ENCODE measurements at regions not wholly inside any gene's neighbourhood (a gene's known extent, or its start where the extent isn't known, plus 50 kb on each side); places are given as distances from the start of the nearest gene placed in this dataset.

DNA sequence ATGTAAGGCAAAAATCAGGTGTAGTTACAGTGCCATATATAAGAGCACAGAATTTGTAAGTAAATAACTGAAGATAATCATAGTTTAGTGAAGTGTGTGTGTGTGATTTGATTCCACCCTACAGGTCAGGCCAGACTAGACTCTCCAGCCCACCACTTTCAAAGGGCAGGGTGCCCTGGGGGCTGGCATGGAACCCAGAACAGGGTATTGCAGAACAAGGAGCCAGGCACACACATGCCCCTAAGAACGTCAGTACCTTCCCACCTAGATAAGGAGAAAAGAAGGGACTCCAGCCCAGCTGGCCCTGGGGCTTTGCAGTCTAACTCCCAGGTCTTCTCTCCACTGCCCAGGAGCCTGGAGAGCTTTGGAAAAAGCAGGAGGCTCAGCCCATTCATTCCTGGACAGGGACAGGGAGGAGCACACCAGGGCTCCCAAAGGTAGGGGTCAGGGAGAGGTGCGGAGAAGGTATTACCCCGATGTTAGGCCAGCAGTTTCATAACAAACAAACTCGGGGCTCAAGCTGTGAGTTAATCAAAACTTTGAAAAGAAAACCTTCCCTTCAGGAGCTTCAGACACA is 149.7 kb upstream of the VANGL1 start:
- DNase-seq (ENCODE audit: low spot score), result no peak

DNA sequence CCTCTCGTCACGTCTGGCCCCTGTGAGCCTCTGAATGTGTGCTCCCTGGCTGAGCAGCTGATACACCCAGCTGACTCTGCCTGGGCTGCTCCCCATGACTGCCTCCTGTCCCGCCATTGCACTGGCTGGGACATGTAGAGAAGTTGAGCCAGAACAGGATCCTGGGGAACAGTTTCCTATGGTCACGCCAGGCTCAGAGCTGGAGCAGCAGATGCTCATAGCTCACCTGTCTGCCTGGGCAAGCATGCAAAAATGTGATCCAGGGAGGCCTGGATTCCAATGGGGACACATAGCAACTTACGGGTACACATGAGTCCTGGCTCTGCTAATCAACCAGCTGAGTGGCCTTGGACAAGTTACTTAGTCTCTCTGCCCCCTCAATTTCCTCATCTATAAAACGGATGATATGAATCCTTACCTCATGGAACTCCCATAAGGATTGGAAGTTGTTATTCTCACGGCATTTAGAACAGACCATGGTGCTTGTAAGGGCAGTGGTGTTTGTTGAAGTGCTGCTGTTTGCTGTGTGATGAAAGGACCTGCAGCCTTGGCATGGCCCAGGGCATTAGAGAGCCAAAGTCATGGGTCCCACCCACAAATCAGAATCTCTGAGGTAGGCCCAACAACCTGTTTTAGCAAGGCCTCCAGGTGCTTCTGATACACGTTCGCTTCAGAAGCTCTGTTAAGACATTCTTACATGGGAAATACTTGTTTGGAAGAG is 150.3 kb upstream of the VANGL1 start:
- DNase-seq (ENCODE audit: low spot score), result no peak

DNA sequence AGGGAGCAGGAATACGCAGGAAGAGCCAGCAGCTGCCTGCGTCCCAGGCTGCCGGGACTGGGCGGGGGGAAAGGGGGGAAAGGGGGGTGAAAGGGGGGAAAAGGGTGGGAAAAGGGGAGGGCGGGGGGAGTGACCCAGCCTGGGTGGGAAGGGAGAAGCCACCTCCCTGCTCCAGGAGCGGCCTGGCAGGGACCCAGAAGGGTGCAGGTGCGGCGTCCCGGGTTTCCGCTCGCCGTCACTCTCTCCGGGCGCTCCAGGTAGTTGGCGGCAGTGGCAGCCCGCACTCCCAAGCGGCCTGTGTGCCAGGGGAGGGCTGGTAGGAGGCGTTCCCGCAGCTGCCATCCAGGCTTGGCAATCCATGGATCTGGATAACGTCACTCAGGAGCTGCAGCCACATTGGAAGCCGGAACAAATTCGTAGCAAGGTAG is 141.0 kb upstream of the NGF start:
- no peak for DNase-seq (ENCODE audit: low spot score)

DNA sequence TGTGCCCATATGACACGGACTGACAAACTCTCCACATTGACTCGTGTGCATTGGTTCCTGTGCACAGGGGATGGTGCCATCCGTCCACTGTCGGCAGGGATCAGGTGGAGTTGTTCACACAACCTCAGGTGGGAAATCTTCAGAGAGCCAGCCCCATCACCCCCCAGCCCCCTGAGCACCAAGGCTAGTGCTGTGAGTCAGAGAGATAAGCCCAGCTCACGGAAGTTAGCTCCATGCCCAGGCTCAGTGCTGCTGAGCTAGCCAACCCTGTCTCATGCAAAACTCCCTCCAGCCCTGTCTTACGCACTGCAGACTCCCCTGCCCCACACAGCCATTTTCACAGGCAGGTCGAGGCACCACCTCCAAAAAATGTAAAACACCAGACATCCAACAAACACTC is 139.0 kb upstream of the NGF start:
- no peak for DNase-seq (ENCODE audit: low spot score)

DNA sequence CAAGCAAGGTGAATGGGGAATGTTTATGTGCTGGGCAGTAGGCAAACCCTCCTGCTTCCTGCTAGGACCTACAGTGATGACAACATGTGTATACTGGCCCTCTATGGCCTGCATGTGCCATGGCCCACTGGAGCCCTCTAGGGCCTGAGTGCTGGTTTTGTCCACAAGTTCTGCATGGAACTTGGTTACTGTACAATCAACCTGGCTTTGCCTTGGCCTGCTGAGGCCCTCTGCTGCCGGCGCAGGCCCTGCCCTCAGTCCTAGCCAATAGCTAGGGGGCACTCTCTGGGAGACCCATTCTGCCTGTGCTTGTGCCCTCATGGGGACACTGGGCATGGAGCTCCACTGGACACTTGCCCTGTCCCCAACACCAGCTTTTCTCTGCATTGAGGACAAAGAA is 138.6 kb upstream of the NGF start:
- no peak for DNase-seq (ENCODE audit: low spot score)

DNA sequence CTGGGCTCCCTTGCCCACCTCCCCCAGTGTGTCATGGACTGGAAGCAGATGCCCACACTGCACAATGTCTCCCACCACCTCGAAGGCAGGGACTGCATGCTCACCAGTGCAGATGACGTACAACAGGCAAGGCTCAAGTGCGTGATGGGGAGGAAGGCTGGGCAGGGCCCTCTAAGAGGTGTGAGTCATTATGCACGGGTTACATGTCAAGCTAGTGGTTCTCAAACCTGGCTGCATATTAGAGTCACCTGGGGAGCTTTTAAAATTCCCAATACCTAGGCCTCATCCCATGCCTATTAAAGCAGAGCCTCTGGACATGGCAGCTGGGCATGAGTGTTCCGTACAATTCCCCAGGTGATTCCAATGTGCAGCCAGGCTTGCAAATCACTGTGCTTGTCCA is 137.9 kb upstream of the NGF start:
- DNase-seq (ENCODE audit: low spot score), result no peak

DNA sequence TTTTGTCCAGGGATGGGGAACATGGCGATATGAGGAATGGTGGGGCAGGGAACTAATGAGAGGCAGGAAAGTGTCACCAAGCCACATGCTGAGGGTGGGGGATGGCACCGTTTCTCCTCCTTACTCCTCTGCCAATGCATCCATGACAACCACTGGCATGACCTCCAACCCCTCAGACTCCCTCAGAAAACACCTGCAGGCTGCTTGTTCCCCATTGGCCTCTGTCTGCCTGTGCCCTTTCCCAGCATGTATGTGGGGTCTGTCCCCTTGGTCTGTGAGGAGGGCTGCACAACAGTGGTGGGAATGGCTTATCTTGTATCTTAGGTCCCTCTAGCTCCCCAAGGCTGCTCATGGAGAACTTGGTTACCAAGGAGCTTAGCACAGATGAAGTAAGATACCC is 137.2 kb upstream of the NGF start:
- DNase-seq (ENCODE audit: low spot score), result no peak

DNA sequence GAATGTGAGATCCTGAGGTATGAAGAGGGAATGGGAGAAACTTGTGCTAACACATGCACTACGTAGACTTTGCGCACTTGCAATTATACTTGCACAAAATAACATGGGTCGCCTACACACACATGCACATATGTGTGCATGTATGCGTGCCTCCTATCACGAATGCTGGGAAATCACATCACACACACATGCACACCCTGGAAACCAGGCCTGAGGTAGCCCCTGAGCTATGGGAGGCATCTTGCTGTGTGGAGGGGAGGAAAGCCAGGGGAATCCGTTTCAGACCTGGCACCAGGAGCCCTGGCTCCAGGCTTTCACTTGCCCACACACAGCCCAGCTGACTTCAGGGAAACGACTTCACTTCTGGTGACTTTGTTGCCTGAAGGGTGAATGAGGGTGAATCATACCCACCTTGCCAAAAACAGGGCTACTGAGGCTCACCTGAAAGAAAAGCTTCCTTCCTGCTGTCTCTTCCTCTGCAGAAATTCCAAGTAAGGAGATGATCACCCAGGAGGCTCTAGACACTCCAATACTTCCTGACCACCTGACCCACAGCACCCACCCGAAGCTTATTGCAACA is 136.0 kb upstream of the NGF start:
- DNase-seq (ENCODE audit: low spot score), result no peak

DNA sequence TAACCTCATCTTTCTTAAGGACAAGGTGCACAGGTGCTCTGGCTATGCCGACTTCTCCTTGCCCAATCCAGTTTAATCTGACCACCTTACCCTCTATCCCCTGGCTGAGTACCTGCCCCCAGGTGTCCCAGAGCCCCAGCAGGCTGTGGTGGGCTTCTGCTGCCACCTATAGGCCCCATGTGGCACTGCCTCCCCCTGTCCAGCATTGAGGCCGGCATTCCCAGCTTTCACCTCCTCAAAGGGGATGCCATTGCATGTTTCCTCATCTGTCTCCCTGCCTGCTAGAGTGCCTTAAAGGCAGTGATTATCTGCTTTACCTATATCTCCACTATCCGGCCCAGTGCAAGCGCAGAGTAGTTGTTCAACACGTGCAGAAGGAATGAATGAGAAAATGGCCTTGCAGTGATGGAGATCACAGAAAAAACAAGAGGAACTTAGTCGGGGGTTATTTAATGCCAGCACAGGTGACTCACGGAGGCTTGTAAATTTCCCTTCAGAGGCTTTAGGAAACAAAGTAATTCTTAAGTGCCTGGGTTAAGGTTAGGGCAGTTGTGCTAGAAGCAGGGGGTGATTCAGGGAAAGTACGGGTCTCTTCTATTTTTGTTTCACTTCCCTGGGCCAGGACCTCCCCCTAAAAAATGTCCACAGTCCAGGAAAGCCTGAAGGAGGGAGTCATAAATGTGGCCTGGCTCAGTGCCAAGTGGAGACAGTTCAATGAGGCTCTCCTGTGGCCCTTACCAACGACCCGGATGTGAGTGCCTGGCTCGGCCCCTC is 131.8 kb upstream of the NGF start:
- peak; percentile 11 for DNase-seq (ENCODE audit: low spot score)

DNA sequence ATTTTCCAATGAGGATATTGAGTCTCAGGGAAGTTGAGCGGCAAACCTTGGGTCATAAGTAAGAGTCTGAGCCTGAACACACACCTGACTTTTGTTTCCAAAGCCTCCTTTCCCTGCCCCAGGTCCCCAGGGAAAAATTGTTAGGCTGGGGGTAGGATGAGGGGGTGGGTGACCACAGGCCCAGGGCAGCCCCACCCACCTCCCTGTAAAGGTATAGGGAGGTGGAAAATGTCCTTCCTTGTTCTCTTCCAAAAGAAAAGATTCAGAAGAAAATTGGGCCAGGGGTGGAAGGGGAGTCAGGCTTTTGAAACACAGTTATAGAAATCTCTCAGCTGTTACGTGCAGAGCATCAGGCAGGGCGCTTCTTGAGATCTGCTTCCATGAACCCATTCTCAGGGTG is 129.7 kb upstream of the NGF start:
- no peak for DNase-seq (ENCODE audit: low spot score)

DNA sequence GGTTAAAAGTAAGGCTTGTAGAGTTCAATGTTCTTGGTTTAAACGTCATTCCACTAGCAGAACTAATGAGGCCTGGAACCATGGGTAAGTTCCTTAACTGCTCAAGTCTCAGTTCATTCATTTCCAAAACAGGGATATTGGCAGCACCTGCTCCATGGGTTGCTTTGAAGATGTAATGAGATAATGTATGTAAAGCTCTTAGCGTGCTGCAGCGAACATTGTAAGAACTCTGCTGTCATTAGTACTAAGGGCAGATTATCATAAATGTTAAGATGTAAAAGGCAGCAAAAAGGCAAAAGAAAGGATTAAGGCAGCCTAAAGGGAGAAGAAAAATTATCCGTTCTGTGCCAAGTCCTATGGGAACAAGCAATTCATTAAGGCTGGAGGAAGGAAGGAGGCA is 129.1 kb upstream of the NGF start:
- DNase-seq (ENCODE audit: low spot score), result no peak

DNA sequence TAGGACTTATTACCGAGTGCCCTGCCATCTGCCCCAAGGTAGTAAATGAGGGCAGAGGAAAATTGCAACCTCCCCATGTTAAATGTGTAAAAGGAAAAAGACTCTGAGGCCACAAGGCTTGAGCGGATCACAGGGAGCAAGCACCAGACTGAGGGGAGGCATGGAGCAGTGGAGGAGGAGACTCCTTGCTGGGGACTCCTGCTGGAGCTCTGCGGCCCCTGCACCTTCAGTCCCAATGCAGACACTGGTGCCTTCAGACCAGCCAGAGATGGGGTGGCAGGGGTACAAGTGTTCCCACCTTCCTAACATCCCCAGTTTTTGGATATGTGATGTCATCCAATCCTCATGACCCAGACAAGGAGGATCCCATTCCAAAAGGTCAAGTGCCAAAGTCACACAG is 128.4 kb upstream of the NGF start:
- no peak for DNase-seq (ENCODE audit: low spot score)

DNA sequence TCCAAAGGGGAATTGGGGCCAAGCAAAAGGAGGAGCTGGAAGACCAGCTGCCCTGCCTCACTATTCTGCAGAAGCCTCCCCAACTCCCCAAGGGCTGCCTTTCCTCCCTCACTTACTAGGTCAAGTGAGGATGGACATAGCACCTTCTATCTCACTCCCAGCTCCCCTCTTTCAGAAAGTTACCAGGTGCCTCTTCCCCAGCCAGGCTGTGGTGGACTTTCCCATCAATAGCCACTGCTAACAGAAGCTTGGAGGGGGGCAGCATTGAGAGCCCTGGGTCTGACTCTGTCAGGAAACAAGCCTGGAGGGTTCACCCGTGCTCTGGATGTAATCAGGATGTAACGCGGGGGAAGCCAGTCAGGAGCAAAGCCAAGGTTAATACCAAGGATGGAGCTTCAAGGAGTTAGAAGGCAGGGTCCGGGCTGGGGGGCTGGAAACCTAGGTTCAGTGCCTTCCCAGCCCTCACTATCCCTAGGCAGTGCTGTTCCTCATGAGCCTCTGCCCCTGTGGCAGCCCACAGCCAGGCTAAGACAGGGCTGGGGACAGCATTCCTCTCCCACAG is 127.8 kb upstream of the NGF start:
- DNase-seq (ENCODE audit: low spot score), result no peak

DNA sequence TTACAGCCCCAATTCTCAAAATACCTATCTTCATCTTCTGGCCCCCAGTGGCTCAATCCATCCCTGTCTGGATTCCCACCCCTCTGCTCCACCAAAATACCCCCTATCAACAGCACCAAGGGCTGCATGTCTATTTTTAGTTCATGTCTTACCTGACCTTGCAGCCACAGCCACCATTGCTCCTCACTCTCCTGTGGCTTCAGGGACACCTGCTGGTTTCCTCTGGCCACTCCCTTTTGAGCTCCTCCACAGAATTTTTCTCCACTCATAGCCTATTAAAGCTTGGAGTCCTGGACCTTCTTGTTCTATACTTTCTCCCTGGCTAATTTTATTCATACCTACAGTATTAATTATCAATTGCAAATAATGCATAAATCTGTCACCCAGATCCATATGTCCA is 125.3 kb upstream of the NGF start:
- no peak for DNase-seq (ENCODE audit: low spot score)

DNA sequence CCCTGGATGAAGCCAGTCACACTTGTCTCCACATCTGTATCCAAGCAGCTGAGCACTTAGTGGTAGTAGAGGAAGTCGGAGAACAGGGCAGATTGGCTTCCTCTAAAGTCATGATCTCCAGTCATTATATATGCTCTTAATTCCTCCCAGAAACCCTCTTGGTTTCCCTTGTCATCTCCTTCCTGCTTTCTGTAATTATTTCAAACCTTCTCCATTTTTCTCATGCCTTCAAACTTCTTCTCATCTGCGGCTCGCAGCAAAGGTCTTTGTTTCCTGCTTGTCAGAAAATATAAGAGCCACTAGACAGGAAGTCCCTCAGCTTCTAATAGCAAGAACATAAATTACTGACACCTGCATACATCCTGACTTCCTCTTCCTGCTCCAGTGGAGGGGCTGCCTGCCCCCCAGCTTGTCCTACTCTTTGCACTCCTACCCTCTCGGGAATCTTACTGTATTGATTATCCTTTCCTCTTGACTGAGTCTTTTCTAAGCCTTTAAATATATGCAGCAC is 124.6 kb upstream of the NGF start:
- no peak for DNase-seq (ENCODE audit: low spot score)

DNA sequence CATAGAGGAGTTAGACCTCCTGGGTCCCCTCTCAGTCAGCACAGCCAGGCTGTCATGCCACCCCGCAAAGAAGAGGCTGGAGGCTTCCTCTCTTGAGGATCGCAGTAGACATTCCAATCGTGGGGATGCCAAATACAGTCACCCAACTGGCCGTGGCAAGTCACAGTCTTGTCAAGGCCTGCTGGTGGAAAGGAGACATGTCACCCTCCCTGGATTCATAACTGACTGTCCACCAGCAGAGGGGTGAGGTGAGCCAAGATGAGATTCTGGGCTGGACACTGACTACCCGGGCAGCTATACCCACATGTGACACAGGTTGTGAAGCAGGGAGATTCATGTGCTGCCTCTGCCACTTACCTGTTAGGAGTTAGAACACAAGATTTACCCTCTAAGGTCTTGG is 123.5 kb upstream of the NGF start:
- DNase-seq (ENCODE audit: low spot score), result no peak

DNA sequence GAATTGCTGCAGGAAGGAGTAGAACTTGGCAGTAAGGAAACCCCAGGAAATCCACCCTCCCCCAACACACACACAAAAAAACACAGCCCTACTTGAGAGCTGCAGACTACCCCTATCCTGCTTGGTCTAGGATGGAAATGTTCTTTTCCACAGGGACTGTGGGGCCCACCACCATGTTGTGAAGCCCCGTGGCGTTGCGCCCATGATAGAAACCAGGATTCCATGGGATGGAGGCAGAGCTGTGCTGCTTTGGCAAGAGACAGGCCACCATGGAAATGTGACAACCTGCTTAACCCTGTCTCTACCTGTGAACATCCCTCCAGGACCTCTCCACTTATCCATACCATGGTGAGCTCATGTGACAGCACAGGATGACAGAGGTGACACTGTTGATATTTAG is 121.1 kb upstream of the NGF start:
- no peak for DNase-seq (ENCODE audit: low spot score)

DNA sequence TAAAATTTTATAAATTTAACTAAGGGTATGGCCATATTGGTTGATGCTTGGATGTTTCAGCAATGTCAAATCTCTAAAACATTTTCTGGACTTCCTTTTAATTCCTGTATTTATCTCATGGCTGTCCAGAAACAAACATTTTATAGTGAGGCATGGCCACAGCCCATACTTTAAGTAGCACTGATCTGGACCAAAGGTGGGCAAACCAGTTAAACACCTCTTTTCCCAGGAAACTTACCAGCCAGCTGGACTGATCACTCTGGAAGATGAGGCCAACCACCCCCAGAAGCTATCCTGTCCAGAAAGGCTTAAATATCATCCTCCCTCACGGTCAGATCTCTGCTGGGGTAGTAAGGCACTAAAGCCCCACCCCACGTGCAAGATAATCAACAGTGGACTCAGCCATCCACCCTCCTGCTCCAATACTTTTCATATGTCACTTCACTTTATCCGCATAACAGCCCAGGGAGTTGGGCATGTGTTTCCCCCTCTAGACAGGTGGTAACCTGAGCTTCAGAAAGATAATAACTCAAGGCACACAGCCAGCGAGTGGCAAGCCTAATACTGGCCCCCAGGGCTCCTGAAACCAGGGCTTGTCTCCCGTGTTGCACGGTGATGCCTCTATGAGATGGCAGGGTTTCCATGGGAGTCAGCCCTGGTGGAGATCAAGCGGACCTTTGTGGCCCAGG is 120.5 kb upstream of the NGF start:
- no peak for DNase-seq (ENCODE audit: low spot score)

DNA sequence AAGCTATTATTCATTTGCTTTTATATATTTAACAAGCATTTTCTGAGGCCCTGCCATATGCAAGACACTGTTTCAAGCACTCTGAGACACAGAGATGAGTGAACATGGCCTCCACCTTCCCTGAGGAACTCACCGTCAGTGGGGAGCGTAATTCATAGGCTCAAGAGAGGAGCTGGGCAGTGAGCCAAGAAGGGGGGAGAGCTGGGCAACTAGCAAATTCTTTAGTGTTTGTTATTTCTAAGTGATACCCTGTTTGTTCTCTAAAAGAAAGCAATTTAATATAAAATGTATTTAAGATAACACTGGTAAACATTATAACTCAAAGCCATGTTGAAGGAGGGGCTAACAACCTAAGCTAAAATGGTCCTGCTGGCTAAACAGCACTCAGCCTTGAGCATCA is 119.2 kb upstream of the NGF start:
- no peak for DNase-seq (ENCODE audit: low spot score)

DNA sequence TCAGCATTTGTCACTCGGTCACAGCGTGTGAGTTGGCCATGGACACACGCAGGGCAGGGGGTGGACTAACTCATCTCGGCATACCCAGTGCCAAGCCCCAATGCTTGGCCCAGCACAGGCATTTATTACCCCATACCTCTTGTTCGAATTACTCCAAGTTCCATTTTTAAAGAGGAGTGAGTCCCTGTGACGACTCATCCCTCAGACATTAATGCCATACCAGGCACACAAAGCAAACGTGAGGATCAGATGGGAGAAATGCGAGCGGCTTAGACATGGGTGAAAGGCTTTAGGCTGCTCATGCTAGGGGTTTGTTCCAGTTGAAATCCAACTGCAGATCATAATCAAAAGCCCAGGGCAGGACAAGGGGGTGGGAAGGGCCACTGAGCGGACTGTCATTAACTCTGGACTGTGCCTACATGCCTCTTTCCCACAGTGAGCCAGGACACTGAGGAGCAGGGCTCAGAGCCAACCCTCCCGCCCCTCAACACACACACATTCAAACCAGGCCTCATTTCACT is 118.5 kb upstream of the NGF start:
- DNase-seq (ENCODE audit: low spot score), result no peak

DNA sequence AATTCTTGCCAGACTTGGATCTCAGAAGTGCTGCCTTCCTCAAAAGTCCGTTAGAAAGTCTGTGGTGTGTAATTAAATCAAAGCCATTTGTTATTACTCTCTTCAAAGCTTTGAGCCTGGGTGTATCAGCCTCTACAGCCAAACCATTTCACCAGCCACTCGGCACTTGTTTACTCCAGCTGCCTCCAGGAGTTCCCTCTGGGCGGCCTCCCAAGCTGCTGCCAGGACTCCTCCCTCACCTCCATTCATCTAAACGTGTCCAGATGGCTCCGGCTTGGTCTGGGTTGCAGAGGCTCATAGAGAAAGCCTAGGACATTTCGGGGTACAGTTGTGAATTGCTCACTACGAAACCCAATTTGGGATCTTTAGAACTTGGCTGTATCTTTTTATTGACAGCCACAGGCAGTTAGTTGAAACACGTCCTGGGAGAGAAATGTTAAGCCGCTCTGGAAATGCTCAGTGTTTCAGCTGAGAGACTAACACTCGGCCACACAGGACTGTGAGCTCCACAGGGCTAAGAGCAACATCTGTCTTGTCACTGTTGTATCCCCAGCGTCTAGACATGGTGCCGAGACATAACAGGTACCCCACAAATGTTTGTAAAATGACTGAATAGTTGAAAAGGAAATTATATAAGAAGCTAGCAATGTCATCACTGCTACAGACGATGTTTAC is 116.9 kb upstream of the NGF start:
- no peak for DNase-seq (ENCODE audit: low spot score)

Measured in activated CD4-positive, alpha-beta T cell treated with anti-CD3 and anti-CD28 coated beads, Interleukin-2, Interleukin-4, amounts not matched to agents 100 ng/mL and 50 ng/mL, durations not matched to agents 16 hours and 8 hours (primary cell).